ENCODE measurements at regions not wholly inside any gene's neighbourhood (a gene's known extent, or its start where the extent isn't known, plus 50 kb on each side); places are given as distances from the start of the nearest gene placed in this dataset.

DNA sequence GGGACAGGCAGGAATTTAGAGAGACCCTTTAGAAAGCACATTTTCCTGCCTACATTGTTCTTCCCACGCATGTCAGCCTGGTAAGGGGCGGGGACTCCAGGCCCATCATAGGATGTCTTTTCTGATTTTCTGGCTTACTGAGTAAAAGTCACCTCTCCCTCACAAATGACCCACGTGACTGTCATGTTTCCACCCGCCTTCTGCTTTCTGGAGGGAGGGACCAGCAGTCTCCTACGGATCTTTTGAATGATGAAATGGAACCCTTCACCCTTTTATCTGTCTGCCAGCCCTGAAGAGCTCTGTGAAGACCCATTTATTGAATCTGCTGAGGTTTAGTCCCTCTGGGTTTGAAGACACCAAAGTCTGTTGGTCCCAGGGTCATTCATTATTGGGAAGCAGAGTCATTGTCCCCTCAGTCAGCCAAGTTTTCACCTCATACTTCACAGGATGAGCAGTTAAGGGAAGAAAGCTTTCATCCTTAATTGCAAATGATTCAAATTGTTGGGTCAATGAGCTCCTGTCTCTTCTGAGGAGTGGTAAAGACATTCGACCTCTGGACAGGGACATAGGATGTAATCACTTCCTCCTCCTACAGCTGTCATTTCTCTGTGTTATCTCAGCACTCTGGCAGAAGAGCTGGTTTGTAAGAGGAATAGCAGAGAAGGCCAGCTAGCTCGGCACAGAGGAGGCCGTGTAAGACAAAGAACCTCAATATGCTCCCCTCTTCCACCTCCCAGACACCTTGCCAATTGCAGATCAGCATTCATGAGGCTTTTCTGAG is 446.1 kb downstream of the HS3ST3B1 start:
- Histone ChIP-seq H3K27me3 (ENCODE audit: control insufficient read depth in 2 of 2, insufficient read depth in 1 of 2, low read length in 1 of 2) (no peaks in the 10 kb centered on the region), H3K27ac (ENCODE audit: low read depth in 1 of 2, low read length in 1 of 2) (no peak overlapping the region), H3K4me1 (ENCODE audit: control insufficient read depth in 2 of 2, insufficient read depth in 2 of 2, low read length in 2 of 2) (peaks cover 6 to 13% of the 10 kb centered on the region in 2 donors), H3K9me3 (ENCODE audit: control insufficient read depth in 2 of 2, insufficient read depth in 1 of 2, low read length in 1 of 2) (no peaks in the 10 kb centered on the region), H3K36me3 (ENCODE audit: control insufficient read depth in 2 of 2, insufficient read depth in 2 of 2, low read length in 1 of 2) (no peaks in the 10 kb centered on the region), H3K4me3 (ENCODE audit: low read length in 2 of 2) (no peak overlapping the region)
- DNase-seq (ENCODE audit: low read depth in 6 of 9, low spot score in 9 of 9), result no peak
- 89% methylated on average over 8 of the region's 8 CpGs for WGBS

GRCh38 chr17:14745541-14745940 is 444.7 kb downstream of the HS3ST3B1 start:
- WGBS, result 96% methylated on average over 1 of the region's 1 CpG
- Histone ChIP-seq H3K27me3 (ENCODE audit: control insufficient read depth in 2 of 2, insufficient read depth in 1 of 2, low read length in 1 of 2) (no peaks in the 10 kb centered on the region), H3K4me1 (ENCODE audit: control insufficient read depth in 2 of 2, insufficient read depth in 2 of 2, low read length in 2 of 2) (peaks cover 6 to 13% of the 10 kb centered on the region in 2 donors), H3K9me3 (ENCODE audit: control insufficient read depth in 2 of 2, insufficient read depth in 1 of 2, low read length in 1 of 2) (no peaks in the 10 kb centered on the region), H3K4me3 (ENCODE audit: low read length in 2 of 2) (no peak overlapping the region), H3K36me3 (ENCODE audit: control insufficient read depth in 2 of 2, insufficient read depth in 2 of 2, low read length in 1 of 2) (no peaks in the 10 kb centered on the region), H3K27ac (ENCODE audit: low read depth in 1 of 2, low read length in 1 of 2) (no peak overlapping the region)
- no peak for DNase-seq (ENCODE audit: low read depth in 6 of 9, low spot score in 9 of 9)

GRCh38 chr17:14744761-14745473 is 444.0 kb downstream of the HS3ST3B1 start:
- H3K27ac ChIP-seq (ENCODE audit: low read depth in 1 of 2, low read length in 1 of 2), result no peak overlapping the region
- 96% methylated on average over 4 of the region's 4 CpGs for WGBS

GRCh38 chr17:14741491-14741890 is 440.6 kb downstream of the HS3ST3B1 start:
- no peaks in the 10 kb centered on the region for H3K9me3 ChIP-seq (ENCODE audit: control insufficient read depth in 2 of 2, insufficient read depth in 1 of 2, low read length in 1 of 2)
- peaks cover 0 to 3% of the 10 kb centered on the region in 2 donors for H3K4me1 ChIP-seq (ENCODE audit: control insufficient read depth in 2 of 2, insufficient read depth in 2 of 2, low read length in 2 of 2)
- no peaks in the 10 kb centered on the region for H3K27me3 ChIP-seq (ENCODE audit: control insufficient read depth in 2 of 2, insufficient read depth in 1 of 2, low read length in 1 of 2)
- 94% methylated on average over 8 of the region's 8 CpGs for WGBS
- no peak for DNase-seq (ENCODE audit: low read depth in 6 of 9, low spot score in 9 of 9)
- H3K4me3 ChIP-seq (ENCODE audit: low read length in 2 of 2), result no peak overlapping the region
- H3K27ac ChIP-seq (ENCODE audit: low read depth in 1 of 2, low read length in 1 of 2), result no peak overlapping the region
- no peaks in the 10 kb centered on the region for H3K36me3 ChIP-seq (ENCODE audit: control insufficient read depth in 2 of 2, insufficient read depth in 2 of 2, low read length in 1 of 2)

More at GRCh38 chr17:14744761-14745473, 444.0 kb downstream of the HS3ST3B1 start:
- DNase-seq (ENCODE audit: low read depth in 6 of 9, low spot score in 9 of 9), result no peak
- Histone ChIP-seq H3K4me3 (ENCODE audit: low read length in 2 of 2) (no peak overlapping the region), H3K9me3 (ENCODE audit: control insufficient read depth in 2 of 2, insufficient read depth in 1 of 2, low read length in 1 of 2) (no peaks in the 10 kb centered on the region), H3K36me3 (ENCODE audit: control insufficient read depth in 2 of 2, insufficient read depth in 2 of 2, low read length in 1 of 2) (no peaks in the 10 kb centered on the region), H3K4me1 (ENCODE audit: control insufficient read depth in 2 of 2, insufficient read depth in 2 of 2, low read length in 2 of 2) (peaks cover 6 to 13% of the 10 kb centered on the region in 2 donors), H3K27me3 (ENCODE audit: control insufficient read depth in 2 of 2, insufficient read depth in 1 of 2, low read length in 1 of 2) (no peaks in the 10 kb centered on the region)

GRCh38 chr17:14739656-14740431 is 439.0 kb downstream of the HS3ST3B1 start:
- 90% methylated on average over 8 of the region's 8 CpGs for WGBS
- peaks cover 0 to 3% of the 10 kb centered on the region in 2 donors for H3K4me1 ChIP-seq (ENCODE audit: control insufficient read depth in 2 of 2, insufficient read depth in 2 of 2, low read length in 2 of 2)

DNA sequence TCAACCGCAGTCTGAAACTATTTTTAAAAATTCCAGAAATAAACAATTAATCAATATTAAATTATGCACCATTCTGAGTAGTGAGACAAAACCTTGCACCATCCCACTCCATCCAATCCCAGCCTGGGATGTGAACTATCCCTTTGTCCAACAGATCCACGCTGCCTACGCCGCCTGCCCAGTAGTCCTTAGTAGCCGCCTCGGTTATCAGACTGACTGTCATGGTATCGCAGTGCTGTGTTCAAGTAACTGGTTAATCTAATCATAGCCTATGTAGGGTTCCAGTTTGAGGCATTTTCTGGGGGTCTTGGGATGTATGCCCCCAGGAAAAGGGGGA is 437.7 kb downstream of the HS3ST3B1 start:
- H3K36me3 ChIP-seq (ENCODE audit: control insufficient read depth in 2 of 2, insufficient read depth in 2 of 2, low read length in 1 of 2), result no peaks in the 10 kb centered on the region
- peaks cover 0 to 3% of the 10 kb centered on the region in 2 donors for H3K4me1 ChIP-seq (ENCODE audit: control insufficient read depth in 2 of 2, insufficient read depth in 2 of 2, low read length in 2 of 2)
- H3K27ac ChIP-seq (ENCODE audit: low read depth in 1 of 2, low read length in 1 of 2), result no peak overlapping the region
- 97% methylated on average over 7 of the region's 7 CpGs for WGBS
- DNase-seq (ENCODE audit: low read depth in 6 of 9, low spot score in 9 of 9), result no peak
- H3K9me3 ChIP-seq (ENCODE audit: control insufficient read depth in 2 of 2, insufficient read depth in 1 of 2, low read length in 1 of 2), result no peaks in the 10 kb centered on the region
- H3K27me3 ChIP-seq (ENCODE audit: control insufficient read depth in 2 of 2, insufficient read depth in 1 of 2, low read length in 1 of 2), result no peaks in the 10 kb centered on the region
- H3K4me3 ChIP-seq (ENCODE audit: low read length in 2 of 2), result no peak overlapping the region

More at GRCh38 chr17:14739656-14740431, 439.0 kb downstream of the HS3ST3B1 start:
- no peak overlapping the region for H3K4me3 ChIP-seq (ENCODE audit: low read length in 2 of 2)
- H3K9me3 ChIP-seq (ENCODE audit: control insufficient read depth in 2 of 2, insufficient read depth in 1 of 2, low read length in 1 of 2), result no peaks in the 10 kb centered on the region
- no peak for DNase-seq (ENCODE audit: low read depth in 6 of 9, low spot score in 9 of 9)
- no peak overlapping the region for H3K27ac ChIP-seq (ENCODE audit: low read depth in 1 of 2, low read length in 1 of 2)
- H3K36me3 ChIP-seq (ENCODE audit: control insufficient read depth in 2 of 2, insufficient read depth in 2 of 2, low read length in 1 of 2), result no peaks in the 10 kb centered on the region
- H3K27me3 ChIP-seq (ENCODE audit: control insufficient read depth in 2 of 2, insufficient read depth in 1 of 2, low read length in 1 of 2), result no peaks in the 10 kb centered on the region

GRCh38 chr17:14737984-14738651 is 437.2 kb downstream of the HS3ST3B1 start:
- H3K27me3 ChIP-seq (ENCODE audit: control insufficient read depth in 2 of 2, insufficient read depth in 1 of 2, low read length in 1 of 2), result no peaks in the 10 kb centered on the region
- H3K4me1 ChIP-seq (ENCODE audit: control insufficient read depth in 2 of 2, insufficient read depth in 2 of 2, low read length in 2 of 2), result peaks cover 0 to 3% of the 10 kb centered on the region in 2 donors
- WGBS, result 92% methylated on average over 12 of the region's 12 CpGs
- H3K4me3 ChIP-seq (ENCODE audit: low read length in 2 of 2), result no peak overlapping the region
- no peak for DNase-seq (ENCODE audit: low read depth in 6 of 9, low spot score in 9 of 9)
- no peaks in the 10 kb centered on the region for H3K36me3 ChIP-seq (ENCODE audit: control insufficient read depth in 2 of 2, insufficient read depth in 2 of 2, low read length in 1 of 2)
- H3K9me3 ChIP-seq (ENCODE audit: control insufficient read depth in 2 of 2, insufficient read depth in 1 of 2, low read length in 1 of 2), result no peaks in the 10 kb centered on the region
- no peak overlapping the region for H3K27ac ChIP-seq (ENCODE audit: low read depth in 1 of 2, low read length in 1 of 2)

- Histone ChIP-seq H3K4me1 (ENCODE audit: control insufficient read depth in 2 of 2, insufficient read depth in 2 of 2, low read length in 2 of 2) (peaks cover 0 to 3% of the 10 kb centered on the region in 2 donors), H3K4me3 (ENCODE audit: low read length in 2 of 2) (no peak overlapping the region), H3K27ac (ENCODE audit: low read depth in 1 of 2, low read length in 1 of 2) (no peak overlapping the region), H3K27me3 (ENCODE audit: control insufficient read depth in 2 of 2, insufficient read depth in 1 of 2, low read length in 1 of 2) (no peaks in the 10 kb centered on the region), H3K36me3 (ENCODE audit: control insufficient read depth in 2 of 2, insufficient read depth in 2 of 2, low read length in 1 of 2) (no peaks in the 10 kb centered on the region), H3K9me3 (ENCODE audit: control insufficient read depth in 2 of 2, insufficient read depth in 1 of 2, low read length in 1 of 2) (no peaks in the 10 kb centered on the region)
- no peak for DNase-seq (ENCODE audit: low read depth in 6 of 9, low spot score in 9 of 9)
- WGBS, result 79% methylated on average over 6 of the region's 6 CpGs
These were observed 435.8 kb downstream of the HS3ST3B1 start for GRCh38 chr17:14736631-14737030.

Data from thymus (tissue), 11 donors.